ENCODE measurements at regions not wholly inside any gene's neighbourhood (a gene's known extent, or its start where the extent isn't known, plus 50 kb on each side); places are given as distances from the start of the nearest gene placed in this dataset.
"Not testable (repeated sequence)": the region's sequence is repeated elsewhere in the genome, so short reads cannot be mapped to it uniquely, and the experiment has no call there.

- DNase-seq, result no peak
- no peak overlapping the region for H3K4me3 Mint-ChIP-seq
- no peaks in the 10 kb centered on the region for H3K4me1 Mint-ChIP-seq (ENCODE audit: low read depth)
- no peaks in the 10 kb centered on the region for H3K36me3 Mint-ChIP-seq (ENCODE audit: low read depth)
- peaks cover 3% of the 10 kb centered on the region for H3K9me3 Mint-ChIP-seq
- no peaks in the 10 kb centered on the region for H3K27me3 Mint-ChIP-seq
- no peak overlapping the region for H3K27ac Mint-ChIP-seq
Observed at GRCh38 chr4:3607690-3608552, 75.7 kb upstream of the LRPAP1 start.

DNA sequence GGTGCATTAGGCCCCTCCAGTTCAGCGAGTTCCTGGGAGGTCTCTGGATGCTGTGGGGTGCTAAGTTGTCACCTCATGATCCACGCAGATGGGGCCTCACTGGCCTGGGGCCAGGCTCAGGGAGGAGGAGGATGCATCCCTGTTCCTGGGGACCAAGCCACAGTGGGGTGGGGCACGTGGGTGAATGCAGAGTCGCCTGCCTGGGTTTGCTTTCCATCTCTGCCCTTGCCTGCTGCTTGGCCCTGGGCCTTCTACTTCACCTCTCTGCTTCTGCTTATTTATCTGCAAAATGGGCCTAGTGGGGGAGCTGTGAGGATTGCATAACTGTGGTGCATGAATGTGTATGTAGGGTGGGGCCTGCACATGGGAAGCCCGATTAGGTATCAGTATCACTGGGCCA is 74.6 kb upstream of the LRPAP1 start:
- not testable (repeated sequence) for H3K9me3 Mint-ChIP-seq; DNase-seq; H3K4me3 Mint-ChIP-seq; H3K27ac Mint-ChIP-seq; H3K27me3 Mint-ChIP-seq; H3K36me3 Mint-ChIP-seq (ENCODE audit: low read depth); H3K4me1 Mint-ChIP-seq (ENCODE audit: low read depth)

DNA sequence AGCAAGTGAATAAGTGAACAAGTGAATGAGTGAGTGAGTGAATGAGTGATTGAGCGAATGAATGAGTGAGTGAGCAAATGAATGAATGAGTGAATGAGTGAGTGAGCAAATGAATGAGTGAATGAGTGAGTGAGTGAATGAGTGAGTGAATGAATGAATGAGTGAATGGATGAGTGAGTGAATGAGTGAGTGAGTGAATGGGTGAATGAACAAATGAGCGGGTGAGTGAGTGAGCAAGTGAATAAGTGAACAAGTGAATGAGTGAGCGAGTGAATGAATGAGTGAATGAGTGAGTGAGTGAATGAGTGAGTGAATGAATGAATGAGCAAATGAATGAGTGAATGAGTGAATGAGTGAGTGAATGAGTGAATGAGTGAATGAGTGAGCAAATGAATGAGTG is 74.0 kb upstream of the LRPAP1 start:
- H3K36me3 Mint-ChIP-seq (ENCODE audit: low read depth); H3K4me3 Mint-ChIP-seq; DNase-seq; H3K27me3 Mint-ChIP-seq; H3K4me1 Mint-ChIP-seq (ENCODE audit: low read depth); H3K9me3 Mint-ChIP-seq; H3K27ac Mint-ChIP-seq: not testable (repeated sequence)

- no peaks in the 10 kb centered on the region for H3K4me1 Mint-ChIP-seq (ENCODE audit: low read depth)
- no peaks in the 10 kb centered on the region for H3K9me3 Mint-ChIP-seq
- H3K27ac Mint-ChIP-seq, result no peak overlapping the region
- no peak overlapping the region for H3K4me3 Mint-ChIP-seq
- H3K27me3 Mint-ChIP-seq, result no peaks in the 10 kb centered on the region
- DNase-seq, result no peak
- no peaks in the 10 kb centered on the region for H3K36me3 Mint-ChIP-seq (ENCODE audit: low read depth)
Observed at GRCh38 chr4:3605491-3605890, 73.3 kb upstream of the LRPAP1 start.

DNA sequence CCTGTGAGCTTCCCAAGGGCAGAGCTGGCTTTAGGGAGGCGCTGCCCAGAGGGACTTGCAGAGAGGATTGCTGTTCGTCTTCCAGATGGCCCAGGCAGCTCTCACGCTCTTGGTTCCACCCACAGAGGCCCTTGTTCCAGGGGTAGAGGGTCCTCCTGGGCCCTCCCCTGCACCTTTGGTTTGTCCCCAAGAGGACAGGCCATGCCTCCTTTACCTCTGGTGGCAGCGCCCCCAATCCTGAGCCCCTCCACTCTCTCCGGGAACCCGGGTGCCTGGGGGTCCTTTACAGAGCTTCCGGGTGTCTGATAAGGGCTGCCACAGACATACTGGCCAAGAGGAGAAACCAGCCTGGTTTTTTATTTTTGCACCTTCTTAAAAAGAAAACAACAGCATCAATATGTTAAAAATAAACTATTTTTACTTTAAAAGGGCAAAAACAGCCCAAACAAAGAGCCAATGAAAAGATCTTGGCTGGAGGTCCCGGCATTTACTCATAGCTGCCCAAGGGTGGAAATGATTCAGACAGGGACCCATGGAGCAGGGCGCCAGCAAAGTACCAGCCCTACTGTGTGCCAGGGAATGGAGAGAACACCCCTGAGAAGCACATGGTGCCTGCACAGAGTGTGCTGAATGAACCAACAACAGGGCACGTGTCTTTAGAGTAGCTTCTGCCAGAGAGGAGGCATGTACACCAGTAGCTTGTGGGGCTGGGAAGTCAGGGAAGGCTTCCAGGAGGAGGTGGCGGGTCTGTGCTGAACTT is 70.8 kb upstream of the LRPAP1 start:
- not testable (repeated sequence) for H3K9me3 Mint-ChIP-seq; H3K4me1 Mint-ChIP-seq (ENCODE audit: low read depth)

DNA sequence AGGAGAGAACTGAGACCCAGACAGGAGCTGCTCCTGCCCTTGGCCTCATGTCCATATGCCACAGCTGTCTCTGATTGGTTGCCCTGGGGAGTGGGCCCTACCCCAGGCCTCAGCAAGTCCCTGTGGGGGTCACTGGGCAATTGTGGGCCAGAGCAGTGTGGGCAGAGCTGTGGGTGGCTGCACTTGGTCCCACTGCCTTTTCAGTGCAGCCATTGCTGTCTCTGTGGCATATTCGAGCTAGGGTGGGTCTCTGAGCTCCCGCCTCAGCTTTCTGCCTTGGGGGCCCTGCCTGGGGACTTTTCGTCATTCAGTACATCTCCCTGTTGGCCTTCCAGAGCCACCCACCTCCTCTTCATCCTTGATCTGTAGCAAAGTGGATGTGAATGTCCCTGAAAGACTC is 69.8 kb upstream of the LRPAP1 start:
- Mint-ChIP-seq H3K4me1 (ENCODE audit: low read depth) (no peaks in the 10 kb centered on the region), H3K36me3 (ENCODE audit: low read depth) (no peaks in the 10 kb centered on the region)
- DNase-seq, result no peak

More for the DNA sequence above, 70.8 kb upstream of the LRPAP1 start:
- H3K27me3 Mint-ChIP-seq; H3K27ac Mint-ChIP-seq; H3K4me3 Mint-ChIP-seq; H3K36me3 Mint-ChIP-seq (ENCODE audit: low read depth); DNase-seq: not testable (repeated sequence)

GRCh38 chr4:3601108-3601690 is 69.0 kb upstream of the LRPAP1 start:
- H3K27me3 Mint-ChIP-seq; H3K9me3 Mint-ChIP-seq; H3K4me3 Mint-ChIP-seq; DNase-seq; H3K27ac Mint-ChIP-seq; H3K36me3 Mint-ChIP-seq (ENCODE audit: low read depth); H3K4me1 Mint-ChIP-seq (ENCODE audit: low read depth): not testable (repeated sequence)

More for the DNA sequence above, 69.8 kb upstream of the LRPAP1 start:
- Mint-ChIP-seq H3K27me3 (no peaks in the 10 kb centered on the region), H3K27ac (no peak overlapping the region), H3K4me3 (no peak overlapping the region), H3K9me3 (no peaks in the 10 kb centered on the region)

DNA sequence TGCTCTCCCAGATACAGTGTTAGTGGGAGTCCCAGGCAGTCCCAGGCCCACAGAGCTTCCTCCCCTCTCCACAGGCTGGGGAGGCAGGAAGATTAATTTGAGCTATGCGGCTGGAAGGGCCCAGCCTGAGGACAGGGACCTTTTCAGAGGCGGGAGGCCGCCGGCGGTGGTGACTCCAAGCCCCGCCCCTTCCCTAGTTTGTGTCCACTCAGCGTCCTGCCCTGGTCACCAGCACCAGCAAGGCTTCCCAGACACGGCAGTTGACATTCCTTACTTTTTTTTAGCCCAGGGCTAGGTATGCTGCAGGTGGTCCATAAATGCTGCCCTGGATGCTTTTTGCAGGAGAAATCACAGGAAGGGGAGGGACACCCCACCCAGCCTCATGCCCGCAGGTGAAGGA is 67.7 kb upstream of the LRPAP1 start:
- H3K27me3 Mint-ChIP-seq, result peaks cover 10% of the 10 kb centered on the region
- no peaks in the 10 kb centered on the region for H3K36me3 Mint-ChIP-seq (ENCODE audit: low read depth)
- H3K9me3 Mint-ChIP-seq, result no peaks in the 10 kb centered on the region
- H3K27ac Mint-ChIP-seq, result no peak overlapping the region
- H3K4me1 Mint-ChIP-seq (ENCODE audit: low read depth), result no peaks in the 10 kb centered on the region
- no peak overlapping the region for H3K4me3 Mint-ChIP-seq
- DNase-seq, result no peak

GRCh38 chr4:3598695-3599227 is 66.5 kb upstream of the LRPAP1 start:
- no peaks in the 10 kb centered on the region for H3K9me3 Mint-ChIP-seq
- H3K27ac Mint-ChIP-seq, result no peak overlapping the region
- no peaks in the 10 kb centered on the region for H3K4me1 Mint-ChIP-seq (ENCODE audit: low read depth)
- peaks cover 16% of the 10 kb centered on the region for H3K27me3 Mint-ChIP-seq
- H3K4me3 Mint-ChIP-seq, result no peak overlapping the region
- DNase-seq, result no peak
- H3K36me3 Mint-ChIP-seq (ENCODE audit: low read depth), result no peaks in the 10 kb centered on the region

GRCh38 chr4:3597896-3598505 is 65.8 kb upstream of the LRPAP1 start:
- H3K4me3 Mint-ChIP-seq; DNase-seq; H3K36me3 Mint-ChIP-seq (ENCODE audit: low read depth); H3K27ac Mint-ChIP-seq; H3K9me3 Mint-ChIP-seq; H3K4me1 Mint-ChIP-seq (ENCODE audit: low read depth): not testable (repeated sequence)
- H3K27me3 Mint-ChIP-seq, result peaks cover 20% of the 10 kb centered on the region

- not testable (repeated sequence) for H3K36me3 Mint-ChIP-seq (ENCODE audit: low read depth); H3K27ac Mint-ChIP-seq; H3K4me1 Mint-ChIP-seq (ENCODE audit: low read depth); H3K4me3 Mint-ChIP-seq; DNase-seq; H3K9me3 Mint-ChIP-seq
- peaks cover 26% of the 10 kb centered on the region for H3K27me3 Mint-ChIP-seq
Observed at GRCh38 chr4:3596957-3597733, 64.9 kb upstream of the LRPAP1 start.

- not testable (repeated sequence) for H3K4me1 Mint-ChIP-seq (ENCODE audit: low read depth); H3K9me3 Mint-ChIP-seq; H3K27ac Mint-ChIP-seq; H3K4me3 Mint-ChIP-seq; H3K36me3 Mint-ChIP-seq (ENCODE audit: low read depth); DNase-seq
- peaks cover 26% of the 10 kb centered on the region for H3K27me3 Mint-ChIP-seq
Observed at GRCh38 chr4:3595627-3596291, 63.5 kb upstream of the LRPAP1 start.

- DNase-seq; H3K4me1 Mint-ChIP-seq (ENCODE audit: low read depth); H3K36me3 Mint-ChIP-seq (ENCODE audit: low read depth); H3K27ac Mint-ChIP-seq; H3K9me3 Mint-ChIP-seq; H3K4me3 Mint-ChIP-seq: not testable (repeated sequence)
- peaks cover 26% of the 10 kb centered on the region for H3K27me3 Mint-ChIP-seq
Observed at GRCh38 chr4:3594751-3595150, 62.5 kb upstream of the LRPAP1 start.

All from activated T-cell treated with anti-CD3 and anti-CD28 coated beads, Interleukin-2, amount 50 U/mL, for 24 hours (primary cell).